GM10248 (cell line): ENCODE measurements at regions not wholly inside any gene's neighbourhood (a gene's known extent, or its start where the extent isn't known, plus 50 kb on each side); places are given as distances from the start of the nearest gene placed in this dataset.

ENCODE experiments used
- CTCF ChIA-PET: fragments of 300-600 bp; sonication (Branson Sonifier 250); formaldehyde crosslinking; extraction: SDS; loops from one replicate; lab custom pipeline; 2021; ENCODE audit warnings: antibody characterized with exemption; lab: Yijun Ruan, JAX
- POLR2A ChIA-PET: fragments of 350-650 bp; sonication (Branson Sonifier 250); formaldehyde crosslinking; extraction: SDS; loops from one replicate; lab custom pipeline; 2020; ENCODE audit warnings: antibody characterized with exemption; lab: Yijun Ruan, JAX
- DNase-seq: peaks from one replicate; pipeline ENCODE4 v3.0.0; 2012; ENCODE audit errors: extremely low spot score
- TF ChIP-seq, protein P1 (sequence below): IDR thresholded peaks from 2 replicates; pipeline ENCODE4 v1.5.1; 2012; ENCODE audit warnings: mild to moderate bottlenecking, low read depth; ENCODE audit errors: extremely low read depth, missing control alignments, control extremely low read depth

GRCh38 chr2:102986826-102987490 is 225.1 kb downstream of the TMEM182 start:
- TF ChIP-seq, protein P1, sequence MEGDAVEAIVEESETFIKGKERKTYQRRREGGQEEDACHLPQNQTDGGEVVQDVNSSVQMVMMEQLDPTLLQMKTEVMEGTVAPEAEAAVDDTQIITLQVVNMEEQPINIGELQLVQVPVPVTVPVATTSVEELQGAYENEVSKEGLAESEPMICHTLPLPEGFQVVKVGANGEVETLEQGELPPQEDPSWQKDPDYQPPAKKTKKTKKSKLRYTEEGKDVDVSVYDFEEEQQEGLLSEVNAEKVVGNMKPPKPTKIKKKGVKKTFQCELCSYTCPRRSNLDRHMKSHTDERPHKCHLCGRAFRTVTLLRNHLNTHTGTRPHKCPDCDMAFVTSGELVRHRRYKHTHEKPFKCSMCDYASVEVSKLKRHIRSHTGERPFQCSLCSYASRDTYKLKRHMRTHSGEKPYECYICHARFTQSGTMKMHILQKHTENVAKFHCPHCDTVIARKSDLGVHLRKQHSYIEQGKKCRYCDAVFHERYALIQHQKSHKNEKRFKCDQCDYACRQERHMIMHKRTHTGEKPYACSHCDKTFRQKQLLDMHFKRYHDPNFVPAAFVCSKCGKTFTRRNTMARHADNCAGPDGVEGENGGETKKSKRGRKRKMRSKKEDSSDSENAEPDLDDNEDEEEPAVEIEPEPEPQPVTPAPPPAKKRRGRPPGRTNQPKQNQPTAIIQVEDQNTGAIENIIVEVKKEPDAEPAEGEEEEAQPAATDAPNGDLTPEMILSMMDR: no peak
- ChIA-PET POLR2A (no interaction called here), CTCF (no interaction called here)
- DNase-seq: no peak

GRCh38 chr2:102992607-102993006 is 230.8 kb downstream of the TMEM182 start:
- TF ChIP-seq, protein P1: no peak
- CTCF ChIA-PET: interaction anchor here (1.6 kb wide), 1 partner anchor 18 kb away, joined by 4 read pairs; no protein-coding TSS in a partner anchor
- DNase-seq: no peak
- POLR2A ChIA-PET: no interaction called here

DNA sequence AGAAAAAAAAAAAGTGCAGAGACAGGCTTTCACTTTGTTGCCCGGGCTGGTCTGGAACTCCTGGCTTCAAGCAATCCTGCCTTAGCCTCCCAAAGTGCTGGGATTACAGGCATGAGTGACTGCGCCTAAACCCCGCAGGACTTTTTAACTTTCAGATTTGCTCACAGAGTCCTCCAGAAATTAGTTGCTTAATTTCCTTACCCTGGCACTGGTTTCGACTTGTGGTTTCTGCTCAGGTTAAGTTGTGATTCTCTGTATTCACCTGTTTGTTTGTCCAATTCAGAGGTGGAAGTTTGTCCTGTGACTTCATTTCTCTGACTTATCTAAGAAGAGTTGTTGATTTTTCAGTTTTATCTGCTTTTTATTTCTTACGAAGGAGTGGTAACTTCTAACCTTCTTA is 238.1 kb downstream of the TMEM182 start:
- TF ChIP-seq, protein P1: no peak
- DNase-seq: no peak
- ChIA-PET CTCF (no interaction called here), POLR2A (no interaction called here)

DNA sequence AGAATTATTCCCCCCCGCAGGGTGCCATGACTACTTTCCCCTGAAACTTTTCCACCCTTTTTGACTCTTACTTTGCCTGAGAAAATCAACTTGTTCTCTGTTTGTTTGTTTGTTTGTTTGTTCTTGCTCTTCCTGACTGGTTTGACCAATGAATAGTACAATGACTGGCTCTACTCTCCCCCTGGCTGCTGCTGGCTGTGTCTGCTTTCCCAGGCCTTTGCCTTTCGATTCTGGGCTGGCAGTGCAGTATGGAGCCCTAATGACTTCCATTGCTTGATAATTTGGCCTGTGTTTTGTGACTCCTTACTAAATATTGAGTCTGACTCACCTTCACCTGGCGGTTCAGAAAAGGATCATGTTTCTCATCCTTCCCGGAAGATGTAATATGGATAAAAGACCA is 241.1 kb downstream of the TMEM182 start:
- TF ChIP-seq, protein P1: no peak
- CTCF ChIA-PET: no interaction called here
- no peak for DNase-seq
- POLR2A ChIA-PET: no interaction called here

DNA sequence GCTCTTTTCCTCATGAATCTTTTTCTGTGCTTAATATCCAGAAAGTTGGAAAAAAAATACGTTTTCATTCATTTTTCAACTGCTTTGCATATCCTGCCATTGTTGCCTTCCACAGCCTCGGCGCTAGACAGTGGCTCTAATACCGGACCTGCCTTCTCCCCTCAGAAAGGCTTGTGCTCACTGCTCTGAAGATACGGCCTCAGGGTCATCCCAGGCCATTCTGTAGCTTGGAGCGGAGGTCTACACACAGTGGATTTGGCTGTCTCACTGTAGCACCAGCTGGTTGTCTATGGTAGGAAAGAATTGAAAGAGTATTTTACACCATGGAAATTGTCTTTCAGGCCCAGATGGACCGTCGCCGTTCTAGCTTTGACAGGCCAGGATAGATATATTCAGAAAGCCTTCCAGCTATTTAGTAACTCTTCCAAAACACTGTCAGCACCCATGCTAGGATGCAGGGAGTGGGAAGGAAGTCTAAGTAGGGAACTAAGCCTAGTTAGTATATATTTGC is 242.0 kb downstream of the TMEM182 start:
- TF ChIP-seq, protein P1: no peak
- ChIA-PET POLR2A (no interaction called here), CTCF (interaction anchor here (1.4 kb wide), 1 partner anchor 10 kb away, joined by 3 read pairs; no protein-coding TSS in a partner anchor)
- DNase-seq: no peak

DNA sequence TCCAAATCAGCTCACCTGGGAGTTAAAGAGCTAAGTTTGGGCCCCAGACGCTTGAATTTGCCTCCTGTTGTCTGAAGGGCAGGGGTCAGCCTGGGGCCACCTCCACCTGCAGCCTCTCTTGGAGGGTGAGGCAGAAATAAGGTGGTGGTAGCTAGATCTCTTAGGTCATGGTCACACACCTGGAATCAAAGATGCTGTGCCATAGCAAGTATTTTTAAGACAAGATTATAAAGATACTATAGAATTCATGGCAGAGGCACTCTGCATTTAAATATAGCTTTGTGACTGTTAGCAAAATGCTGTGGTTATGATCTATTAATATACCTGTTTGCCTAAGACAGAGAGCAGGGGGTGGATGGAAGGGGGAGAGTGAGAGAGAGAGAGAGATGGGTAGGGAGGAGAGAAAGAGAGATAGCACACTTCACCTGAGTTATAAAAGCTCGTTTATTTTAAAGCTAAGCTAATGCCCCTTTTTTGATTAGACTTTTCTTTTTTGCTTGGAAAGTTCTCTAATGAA is 242.7 kb downstream of the TMEM182 start:
- CTCF ChIA-PET: interaction anchor here (1.4 kb wide), 1 partner anchor 9 kb away, joined by 3 read pairs; no protein-coding TSS in a partner anchor

More for the DNA sequence above, 242.7 kb downstream of the TMEM182 start:
- POLR2A ChIA-PET: no interaction called here
- DNase-seq: no peak
- TF ChIP-seq, protein P1: no peak
